ENCODE measurements at regions not wholly inside any gene's neighbourhood (a gene's known extent, or its start where the extent isn't known, plus 50 kb on each side); places are given as distances from the start of the nearest gene placed in this dataset.

GRCh38 chr6:101249470-101249869 is 144.0 kb upstream of the GRIK2 start:
- ChIA-PET POLR2A (no interaction called here), CTCF (no interaction called here)
- no peak overlapping the region for H3K4me3 ChIP-seq (ENCODE audit: low read depth, low read length)
- no peaks in the 10 kb centered on the region for H3K4me1 ChIP-seq (ENCODE audit: control insufficient read depth, insufficient read depth, low read length)
- H3K36me3 ChIP-seq (ENCODE audit: control insufficient read depth in 2 of 2, insufficient read depth in 1 of 2, low read length in 2 of 2) = no peaks in the 10 kb centered on the region
- no peaks in the 10 kb centered on the region; the same call in 1 of the 2 replicates for H3K9me3 ChIP-seq (ENCODE audit: control insufficient read depth, insufficient read depth, low read depth, low read length)
- TF ChIP-seq SETDB1 (IDR thresholded peaks at IDR 0.05; ENCODE audit: insufficient read length, low read length) (peak; percentile 76), ZNF571 (tag by site-specific recombination; IDR thresholded peaks at IDR 0.05) (no peak)
- no peak overlapping the region for H3K27ac ChIP-seq (ENCODE audit: extremely low read depth, low read depth, low read length)

- Histone ChIP-seq H3K9me3 (ENCODE audit: control insufficient read depth, insufficient read depth, low read depth, low read length) (no peaks in the 10 kb centered on the region), H3K4me1 (ENCODE audit: control insufficient read depth, insufficient read depth, low read length) (no peaks in the 10 kb centered on the region), H3K27ac (ENCODE audit: extremely low read depth, low read depth, low read length) (no peak overlapping the region), H3K4me3 (ENCODE audit: low read depth, low read length) (no peak overlapping the region), H3K36me3 (ENCODE audit: control insufficient read depth in 2 of 2, insufficient read depth in 1 of 2, low read length in 2 of 2) (no peaks in the 10 kb centered on the region)
- POLR2A ChIA-PET = no interaction called here
- CTCF ChIA-PET = no interaction called here
- TF ChIP-seq ZNF184 (tag by site-specific recombination; IDR thresholded peaks at IDR 0.05) = peak; percentile 88
- TF ChIP-seq ZNF169 (tag by site-specific recombination; IDR thresholded peaks at IDR 0.05) = no peak
Measured at GRCh38 chr6:101257163-101257562, 136.3 kb upstream of the GRIK2 start.

GRCh38 chr6:101259505-101259904 is 134.0 kb upstream of the GRIK2 start:
- Histone ChIP-seq H3K4me1 (ENCODE audit: control insufficient read depth, insufficient read depth, low read length) (no peaks in the 10 kb centered on the region), H3K9me3 (ENCODE audit: control insufficient read depth, insufficient read depth, low read depth, low read length) (no peaks in the 10 kb centered on the region), H3K36me3 (ENCODE audit: control insufficient read depth in 2 of 2, insufficient read depth in 1 of 2, low read length in 2 of 2) (no peaks in the 10 kb centered on the region), H3K27ac (ENCODE audit: extremely low read depth, low read depth, low read length) (no peak overlapping the region), H3K4me3 (ENCODE audit: low read depth, low read length) (no peak overlapping the region)
- ChIA-PET CTCF (no interaction called here), POLR2A (no interaction called here)
- TF ChIP-seq ZNF704 (tag by site-specific recombination; IDR thresholded peaks at IDR 0.05) (no peak), GLIS2 (tag by site-specific recombination; IDR thresholded peaks at IDR 0.05) (no peak), ZNF138 (tag by site-specific recombination; IDR thresholded peaks at IDR 0.05; ENCODE audit: borderline replicate concordance) (no peak), OSR2 (tag by site-specific recombination; IDR thresholded peaks at IDR 0.05) (no peak), ZNF416 (tag by site-specific recombination; IDR thresholded peaks at IDR 0.05) (no peak), ZNF843 (tag by site-specific recombination; IDR thresholded peaks at IDR 0.05) (no peak), PRDM6 (tag by site-specific recombination; IDR thresholded peaks at IDR 0.05) (no peak), GLI4 (tag by site-specific recombination; IDR thresholded peaks at IDR 0.05) (no peak), SCRT1 (tag by site-specific recombination; IDR thresholded peaks at IDR 0.05; ENCODE audit: borderline replicate concordance) (no peak), ZNF16 (tag by site-specific recombination; IDR thresholded peaks at IDR 0.05; ENCODE audit: low read depth) (no peak)

- no peak overlapping the region for H3K4me3 ChIP-seq (ENCODE audit: low read depth, low read length)
- ChIA-PET CTCF (no interaction called here), POLR2A (no interaction called here)
- no peaks in the 10 kb centered on the region for H3K36me3 ChIP-seq (ENCODE audit: control insufficient read depth in 2 of 2, insufficient read depth in 1 of 2, low read length in 2 of 2)
- TF ChIP-seq ZBTB7A (tag by site-specific recombination; IDR thresholded peaks at IDR 0.05; ENCODE audit: low read depth) = no peak
- TF ChIP-seq YY1 (tag by site-specific recombination; IDR thresholded peaks at IDR 0.05) = no peak
- no peak for TF ChIP-seq ZNF555 (tag by site-specific recombination; conservative IDR thresholded peaks at IDR 0.05)
- no peak for TF ChIP-seq ZSCAN30 (tag by site-specific recombination; IDR thresholded peaks at IDR 0.05)
- no peak for TF ChIP-seq ZNF23 (tag by site-specific recombination; IDR thresholded peaks at IDR 0.05; ENCODE audit: borderline replicate concordance)
- TF ChIP-seq MYNN (tag by site-specific recombination; IDR thresholded peaks at IDR 0.05; ENCODE audit: borderline replicate concordance) = no peak
- no peak for TF ChIP-seq ZNF266 (tag by site-specific recombination; IDR thresholded peaks at IDR 0.05; ENCODE audit: low read depth)
- H3K27ac ChIP-seq (ENCODE audit: extremely low read depth, low read depth, low read length) = no peak overlapping the region
- H3K9me3 ChIP-seq (ENCODE audit: control insufficient read depth, insufficient read depth, low read depth, low read length) = no peaks in the 10 kb centered on the region
- no peaks in the 10 kb centered on the region for H3K4me1 ChIP-seq (ENCODE audit: control insufficient read depth, insufficient read depth, low read length)
Measured at GRCh38 chr6:101263596-101263995, 129.9 kb upstream of the GRIK2 start.
